GM12878 (cell line): ENCODE measurements at regions not wholly inside any gene's neighbourhood (a gene's known extent, or its start where the extent isn't known, plus 50 kb on each side); places are given as distances from the start of the nearest gene placed in this dataset.

Experiments used
- ATAC-seq: fragments of 200-7000 bp; cut with Tn5 transposase; 3 replicates; pipeline ENCODE4 v1.9.1; 2020; ENCODE audit warnings: mild to moderate bottlenecking, moderate library complexity
- BruUV-seq: library from RNA; stranded (reverse); fragments of 400-500 nt; replicated peaks from 2 replicates; lab custom pipeline; 2021; lab: Mats Ljungman, UMichigan
- CTCF ChIA-PET: fragments of 300-600 bp; sonication (Branson Sonifier 250); formaldehyde crosslinking; extraction: SDS; loops from one replicate; lab custom pipeline; 2021; ENCODE audit warnings: inconsistent platforms; lab: Yijun Ruan, JAX
- POLR2A ChIA-PET: fragments of 350-600 bp; formaldehyde crosslinking; extraction: SDS; loops from one replicate; lab custom pipeline; 2021; ENCODE audit warnings: inconsistent platforms; lab: Charles Lee
- RAD21 ChIA-PET: fragments of 300-600 bp; sonication (Branson Sonifier 250); formaldehyde crosslinking; loops from one replicate; lab custom pipeline; 2023; ENCODE audit warnings: antibody characterized with exemption; ENCODE audit not compliant: unreplicated experiment; lab: Charles Lee
- SMC1A ChIA-PET: fragments of 300-600 bp; sonication (Branson Sonifier 250); formaldehyde crosslinking; loops from one replicate; lab custom pipeline; 2023; ENCODE audit not compliant: unreplicated experiment, uncharacterized antibody; lab: Charles Lee
- DNase-seq: peaks from one replicate; pipeline ENCODE4 v3.0.0-alpha.2; 2011; ENCODE audit warnings: low read depth, low spot score
- FAIRE-seq: peaks from 3 replicates; lab custom pipeline; 2011; peaks lifted over from hg19 to GRCh38; lab: Jason Lieb, UNC
- H2AFZ ChIP-seq: 2 replicates; pipeline ENCODE4 v1.6.0; 2011; ENCODE audit warnings: low read depth, low read length, control low read depth; ENCODE audit not compliant: control insufficient read depth
- H3K27ac ChIP-seq: 2 replicates; pipeline ENCODE4 v1.5.1; 2011; ENCODE audit warnings: control low read depth; ENCODE audit not compliant: control insufficient read depth, insufficient read depth
- H3K27me3 ChIP-seq, 2 experiments: replicated peaks in 1 of 2; 2 replicates each; pipeline versions ENCODE4 v1.6.0 to v1.6.1; 2011; ENCODE audit warnings: low read length in 1 of 2; ENCODE audit not compliant: control insufficient read depth in 2 of 2, insufficient read depth in 2 of 2
- H3K36me3 ChIP-seq, 2 experiments: 2 replicates each; pipeline ENCODE4 v1.5.1; 2011; ENCODE audit warnings: low read length in 1 of 2; ENCODE audit not compliant: control insufficient read depth in 2 of 2, insufficient read depth in 2 of 2
- H3K4me1 ChIP-seq: 2 replicates; pipeline ENCODE4 v1.6.1; 2011; ENCODE audit warnings: mild to moderate bottlenecking, low read length, moderate library complexity, mixed read lengths; ENCODE audit not compliant: control insufficient read depth, insufficient read depth
- H3K4me2 ChIP-seq: 2 replicates; pipeline ENCODE4 v1.6.0; 2011; ENCODE audit warnings: control low read depth; ENCODE audit not compliant: control insufficient read depth, insufficient read depth
- H3K4me3 ChIP-seq: fragments of 200-600 bp; sonication (generic); 2 replicates; pipeline ENCODE4 v1.5.1; 2016
- H3K79me2 ChIP-seq: 2 replicates; pipeline ENCODE4 v1.6.0; 2011; ENCODE audit warnings: low read length; ENCODE audit not compliant: control insufficient read depth, insufficient read depth
- H3K9ac ChIP-seq: 2 replicates; pipeline ENCODE4 v1.8.0; 2011; ENCODE audit warnings: low read length, control low read depth, mixed read lengths; ENCODE audit not compliant: control insufficient read depth, insufficient read depth
- H3K9me3 ChIP-seq: replicated peaks from 3 replicates; pipeline ENCODE4 v1.5.1; 2011; ENCODE audit warnings: mild to moderate bottlenecking, low read length; ENCODE audit not compliant: control insufficient read depth, insufficient read depth
- H4K20me1 ChIP-seq: 2 replicates; pipeline ENCODE4 v1.6.0; 2011; ENCODE audit not compliant: control insufficient read depth, insufficient read depth
- ATF2 ChIP-seq: IDR thresholded peaks from 2 replicates; pipeline ENCODE4 v1.6.1; 2012; ENCODE audit warnings: low read length, inconsistent platforms
- CHD1 ChIP-seq: IDR thresholded peaks from 2 replicates; pipeline ENCODE4 v1.6.1; 2012; ENCODE audit warnings: low read depth, low read length, improper control_type of control experiment
- CHD2 ChIP-seq: IDR thresholded peaks from 2 replicates; pipeline ENCODE4 v1.6.1; 2011; ENCODE audit warnings: low read depth, low read length, improper control_type of control experiment, borderline replicate concordance
- HDGF ChIP-seq: fragments of 450-650 bp; IDR thresholded peaks from 2 replicates; pipeline ENCODE4 v1.6.1; 2016; ENCODE audit warnings: antibody characterized with exemption
- KLF5 ChIP-seq: fragments of 450-650 bp; IDR thresholded peaks from 2 replicates; pipeline ENCODE4 v1.6.1; 2014; ENCODE audit warnings: mild to moderate bottlenecking; ENCODE audit not compliant: partially characterized antibody
- NFIC ChIP-seq: IDR thresholded peaks from 2 replicates; pipeline ENCODE4 v1.6.1; 2012; ENCODE audit warnings: low read depth, mild to moderate bottlenecking, inconsistent platforms, low read length, moderate library complexity
- SUPT20H ChIP-seq: IDR thresholded peaks from 2 replicates; pipeline ENCODE4 v1.6.1; 2011; ENCODE audit warnings: low read depth, mild to moderate bottlenecking, low read length, moderate library complexity, borderline replicate concordance; ENCODE audit not compliant: control insufficient read depth
- ZNF217 ChIP-seq: fragments of 450-650 bp; IDR thresholded peaks from 2 replicates; pipeline ENCODE4 v1.6.1; 2017; ENCODE audit warnings: antibody characterized with exemption, mild to moderate bottlenecking
- WGBS: methylation state at CpG from one replicate; pipeline ENCODE4 v1.1.6; 2016; ENCODE audit warnings: low lambda C conversion rate; ENCODE audit not compliant: insufficient replicate concordance, insufficient coverage; ENCODE audit errors: missing lambda C conversion rate; 5-methylcytosine and 5-hydroxymethylcytosine counted together
- in situ Hi-C: fragments of 300-500 bp; cut with MboI; formaldehyde crosslinking; loops from 9 replicates; pipeline ENCODE4 v1.14.3; 2018; ENCODE audit warnings: mixed read lengths
- intact Hi-C: fragments of 100-400 bp; cut with micrococcal nuclease; formaldehyde crosslinking; loops from one replicate; pipeline ENCODE4 v1.14.2; 2022; ENCODE audit not compliant: unreplicated experiment

DNA sequence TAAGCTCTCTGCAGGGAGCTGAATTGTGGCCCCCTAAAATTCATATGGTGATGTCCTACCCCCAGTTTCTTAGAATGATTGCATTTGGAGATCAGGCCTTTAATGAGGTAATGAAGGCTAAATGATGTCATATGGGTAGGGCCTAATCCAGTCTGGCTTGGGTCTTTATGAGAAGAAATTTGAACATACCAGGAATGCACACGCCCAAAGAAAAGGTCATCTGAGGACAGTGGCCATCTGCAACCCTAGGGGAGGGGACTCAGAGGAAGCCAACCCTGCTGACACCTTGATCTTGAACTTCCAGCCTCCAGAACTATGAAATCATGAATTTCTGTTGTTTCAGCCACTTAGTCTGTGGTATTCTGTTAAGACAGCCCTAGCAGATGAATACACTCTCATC lies 426.7 kb downstream of the EPHA4 start:
- H3K4me1 ChIP-seq: no peaks in the 10 kb centered on the region
- FAIRE-seq: no peak
- no peak for ATAC-seq
- H3K4me3 ChIP-seq: no peak overlapping the region
- POLR2A ChIA-PET: no interaction called here
- no peak overlapping the region for H3K27ac ChIP-seq
- no peaks in the 10 kb centered on the region for H3K27me3 ChIP-seq
- intact Hi-C loops: no loop called here
- RAD21 ChIA-PET: no interaction called here
- TF ChIP-seq NFIC (no peak), ZNF217 (no peak), CHD2 (no peak), CHD1 (no peak), KLF5 (no peak), SUPT20H (no peak), HDGF (no peak), ATF2 (no peak)
- TF ChIP-seq, all 136 proteins: peak for 0
- BruUV-seq: no TSS peak
- WGBS: 25% methylated on average over 1 of the region's 1 CpG
- Histone ChIP-seq H3K9ac (no peak overlapping the region), H3K79me2 (no peaks in the 10 kb centered on the region), H2AFZ (no peak overlapping the region), H3K9me3 (no peaks in the 10 kb centered on the region), H3K36me3 (no peaks in the 10 kb centered on the region), H4K20me1 (no peaks in the 10 kb centered on the region), H3K4me2 (no peak overlapping the region)
- no peak for DNase-seq
- ChIA-PET SMC1A (interaction anchor here (1.1 to 1.6 kb wide), 2 partner anchors 15 to 79 kb away, joined by 3 to 5 read pairs; no protein-coding TSS in a partner anchor), CTCF (interaction anchor here (1.5 kb wide), 1 partner anchor 15 kb away, joined by 3 read pairs; no protein-coding TSS in a partner anchor)
- in situ Hi-C loops: no loop called here
